Erythroblast (primary cell): ENCODE measurements at regions not wholly inside any gene's neighbourhood (a gene's known extent, or its start where the extent isn't known, plus 50 kb on each side); places are given as distances from the start of the nearest gene placed in this dataset.

Experiments
- GATA1 ChIP-seq: IDR thresholded peaks from 2 replicates; pipeline ENCODE4 v1.6.1; 2011; ENCODE audit warnings: low read depth, mild to moderate bottlenecking, control low read depth, low read length, moderate library complexity
- POLR2A ChIP-seq: IDR thresholded peaks from 2 replicates; pipeline ENCODE4 v1.6.1; 2011; ENCODE audit warnings: mild to moderate bottlenecking, low read length

- TF ChIP-seq POLR2A: no peak
- no peak for TF ChIP-seq GATA1
These were observed 399.7 kb downstream of the BRD1 start for GRCh38 chr22:49427941-49428340.
